ENCODE measurements at regions not wholly inside any gene's neighbourhood (a gene's known extent, or its start where the extent isn't known, plus 50 kb on each side); places are given as distances from the start of the nearest gene placed in this dataset.

- H3K36me3 Mint-ChIP-seq (ENCODE audit: low read depth): no peaks in the 10 kb centered on the region
- no peaks in the 10 kb centered on the region for H3K36me3 ChIP-seq (ENCODE audit: insufficient read depth, low read length)
- ChIA-PET POLR2A (no interaction called here), CTCF (no interaction called here)
- H3K4me3 ChIP-seq (ENCODE audit: low read length): no peak overlapping the region
- H3K4me1 ChIP-seq (ENCODE audit: insufficient read depth, low read length): no peaks in the 10 kb centered on the region
- intact Hi-C loops (cut with DNase I, micrococcal nuclease): no loop called here
- no peak overlapping the region for H3K27ac ChIP-seq (ENCODE audit: low read depth in 1 of 2, low read length in 2 of 2)
- H3K9me3 ChIP-seq (ENCODE audit: control insufficient read depth in 1 of 2, insufficient read depth in 1 of 2, low read length in 2 of 2): no peaks in the 10 kb centered on the region
- no peaks in the 10 kb centered on the region for H3K27me3 Mint-ChIP-seq
- H3K9me3 Mint-ChIP-seq: no peaks in the 10 kb centered on the region
- no peak for DNase-seq
- TF ChIP-seq CTCF (IDR thresholded peaks at IDR 0.05): no peak
- H3K27me3 ChIP-seq (ENCODE audit: control insufficient read depth in 1 of 2, insufficient read depth in 2 of 2, low read length in 2 of 2): no peaks in the 10 kb centered on the region
- ATAC-seq (ENCODE audit: poor library complexity): no peak
- no peak overlapping the region for H3K4me3 Mint-ChIP-seq
- H3K27ac Mint-ChIP-seq: no peak overlapping the region
- no peaks in the 10 kb centered on the region for H3K4me1 Mint-ChIP-seq (ENCODE audit: low read depth)
These were observed 240.1 kb upstream of the HDAC4 start for GRCh38 chr2:239640676-239641578.

GRCh38 chr2:239640210-239640609 is 239.4 kb upstream of the HDAC4 start:
- no peak overlapping the region for H3K4me3 ChIP-seq (ENCODE audit: low read length)
- no peaks in the 10 kb centered on the region for H3K27me3 Mint-ChIP-seq
- ATAC-seq (ENCODE audit: poor library complexity) (no peak), DNase-seq (no peak)
- H3K27ac ChIP-seq (ENCODE audit: low read depth in 1 of 2, low read length in 2 of 2): no peak overlapping the region
- no peaks in the 10 kb centered on the region for H3K27me3 ChIP-seq (ENCODE audit: control insufficient read depth in 1 of 2, insufficient read depth in 2 of 2, low read length in 2 of 2)
- POLR2A ChIA-PET: no interaction called here
- no peaks in the 10 kb centered on the region for H3K9me3 ChIP-seq (ENCODE audit: control insufficient read depth in 1 of 2, insufficient read depth in 1 of 2, low read length in 2 of 2)
- no peaks in the 10 kb centered on the region for H3K9me3 Mint-ChIP-seq
- H3K4me3 Mint-ChIP-seq: no peak overlapping the region
- H3K27ac Mint-ChIP-seq: no peak overlapping the region
- no peaks in the 10 kb centered on the region for H3K4me1 ChIP-seq (ENCODE audit: insufficient read depth, low read length)
- TF ChIP-seq CTCF (IDR thresholded peaks at IDR 0.05): no peak
- intact Hi-C loops (cut with DNase I, micrococcal nuclease): no loop called here
- H3K36me3 ChIP-seq (ENCODE audit: insufficient read depth, low read length): no peaks in the 10 kb centered on the region
- CTCF ChIA-PET: no interaction called here
- no peaks in the 10 kb centered on the region for H3K4me1 Mint-ChIP-seq (ENCODE audit: low read depth)
- H3K36me3 Mint-ChIP-seq (ENCODE audit: low read depth): no peaks in the 10 kb centered on the region

GRCh38 chr2:239639421-239640185 is 238.8 kb upstream of the HDAC4 start:
- Mint-ChIP-seq H3K9me3 (no peaks in the 10 kb centered on the region), H3K27me3 (no peaks in the 10 kb centered on the region), H3K4me3 (no peak overlapping the region), H3K4me1 (ENCODE audit: low read depth) (no peaks in the 10 kb centered on the region), H3K36me3 (ENCODE audit: low read depth) (no peaks in the 10 kb centered on the region), H3K27ac (no peak overlapping the region)
- POLR2A ChIA-PET: no interaction called here
- intact Hi-C loops (cut with DNase I, micrococcal nuclease): no loop called here
- Histone ChIP-seq H3K9me3 (ENCODE audit: control insufficient read depth in 1 of 2, insufficient read depth in 1 of 2, low read length in 2 of 2) (no peaks in the 10 kb centered on the region), H3K4me3 (ENCODE audit: low read length) (no peak overlapping the region), H3K27ac (ENCODE audit: low read depth in 1 of 2, low read length in 2 of 2) (no peak overlapping the region), H3K27me3 (ENCODE audit: control insufficient read depth in 1 of 2, insufficient read depth in 2 of 2, low read length in 2 of 2) (no peaks in the 10 kb centered on the region), H3K4me1 (ENCODE audit: insufficient read depth, low read length) (no peaks in the 10 kb centered on the region), H3K36me3 (ENCODE audit: insufficient read depth, low read length) (no peaks in the 10 kb centered on the region)
- CTCF ChIA-PET: no interaction called here
- ATAC-seq (ENCODE audit: poor library complexity): no peak
- DNase-seq: no peak
- no peak for TF ChIP-seq CTCF (IDR thresholded peaks at IDR 0.05)
